HG02642 (cell line): ENCODE measurements at regions not wholly inside any gene's neighbourhood (a gene's known extent, or its start where the extent isn't known, plus 50 kb on each side); places are given as distances from the start of the nearest gene placed in this dataset.
A peak's percentile ranks its signal among the peaks of the same experiment; 100 is the strongest.
"Not testable (repeated sequence)": the region's sequence is repeated elsewhere in the genome, so short reads cannot be mapped to it uniquely, and the experiment has no call there.

Source experiments
- ATAC-seq: cut with Tn5 transposase; IDR thresholded peaks from one replicate; pipeline ENCODE4 v1.9.1; 2021; ENCODE audit warnings: mild to moderate bottlenecking; ENCODE audit not compliant: unreplicated experiment, poor library complexity

DNA sequence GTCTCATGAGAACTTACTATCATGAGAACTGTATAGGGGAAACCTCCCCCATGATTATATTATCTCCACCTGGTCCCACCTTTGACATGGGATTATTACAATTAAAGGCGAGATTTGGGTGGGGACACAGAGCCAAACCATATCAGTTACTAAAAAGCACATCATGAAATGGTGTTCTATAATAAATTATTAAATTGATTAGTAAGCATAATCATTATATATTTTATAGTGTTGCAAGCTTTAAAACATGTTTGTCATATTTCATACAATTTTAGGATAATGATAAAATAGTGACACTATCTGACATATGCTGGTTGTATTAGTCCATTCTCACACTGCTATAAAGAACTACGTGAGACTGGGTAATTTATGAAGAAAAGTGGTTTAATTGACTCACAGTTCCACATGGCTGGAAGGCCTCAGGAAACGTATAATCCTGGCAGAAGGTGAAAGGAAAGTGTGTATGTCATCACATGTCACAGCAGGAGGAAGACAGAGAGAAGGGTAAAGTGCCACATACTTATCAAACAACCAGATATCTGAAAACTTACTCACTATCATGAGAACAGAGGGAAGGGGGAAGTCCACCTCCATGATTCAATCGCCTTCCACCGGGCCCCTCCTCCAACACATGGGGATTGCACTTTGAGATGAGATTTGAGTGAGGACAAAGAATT lies 539.2 kb upstream of the OLFM3 start:
- no peak for ATAC-seq

GRCh38 chr1:102531036-102531435 lies 534.3 kb upstream of the OLFM3 start:
- ATAC-seq: no peak

DNA sequence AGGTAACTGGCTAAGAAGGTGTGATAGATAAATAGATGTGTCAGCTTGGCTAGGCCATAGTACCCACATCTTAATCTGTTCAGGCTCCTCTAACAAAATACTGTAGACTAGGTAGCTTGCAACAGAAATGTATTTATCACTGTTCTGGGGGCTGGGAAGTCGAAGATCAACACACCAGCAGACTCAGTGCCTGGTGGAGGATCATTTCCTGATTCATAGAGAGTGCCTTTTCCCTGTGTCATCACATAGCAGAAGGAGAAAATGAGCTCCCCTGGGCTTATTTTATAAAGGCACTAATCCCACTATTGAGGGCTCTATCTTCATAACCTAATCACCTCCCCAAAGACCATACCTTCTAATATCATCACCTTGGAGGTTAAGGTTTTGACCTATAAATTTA lies 532.7 kb upstream of the OLFM3 start:
- ATAC-seq: no peak

- no peak for ATAC-seq
Observed at GRCh38 chr1:102500758-102501157, 504.0 kb upstream of the OLFM3 start.

- ATAC-seq: no peak
Observed at GRCh38 chr1:102498929-102499328, 502.2 kb upstream of the OLFM3 start.

DNA sequence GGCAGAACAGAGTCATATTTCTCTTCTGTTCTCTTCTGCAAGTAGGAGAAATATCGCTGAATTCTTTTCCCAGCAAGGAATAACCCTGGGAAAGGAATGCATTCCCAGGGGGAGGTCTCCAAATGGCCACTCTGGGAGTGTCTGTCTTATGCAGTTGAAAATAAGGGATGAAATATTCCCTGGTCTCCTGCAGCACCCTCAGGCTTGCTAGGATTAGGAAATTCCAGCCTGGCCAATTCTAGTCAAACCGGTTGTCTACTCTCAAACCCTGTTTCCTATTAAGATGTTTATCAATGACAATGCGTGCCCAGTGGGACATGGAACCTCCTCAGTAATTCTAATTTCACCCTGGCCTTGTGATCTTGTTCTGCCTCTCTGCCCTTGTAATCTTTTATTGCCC lies 501.1 kb upstream of the OLFM3 start:
- not testable (repeated sequence) for ATAC-seq

DNA sequence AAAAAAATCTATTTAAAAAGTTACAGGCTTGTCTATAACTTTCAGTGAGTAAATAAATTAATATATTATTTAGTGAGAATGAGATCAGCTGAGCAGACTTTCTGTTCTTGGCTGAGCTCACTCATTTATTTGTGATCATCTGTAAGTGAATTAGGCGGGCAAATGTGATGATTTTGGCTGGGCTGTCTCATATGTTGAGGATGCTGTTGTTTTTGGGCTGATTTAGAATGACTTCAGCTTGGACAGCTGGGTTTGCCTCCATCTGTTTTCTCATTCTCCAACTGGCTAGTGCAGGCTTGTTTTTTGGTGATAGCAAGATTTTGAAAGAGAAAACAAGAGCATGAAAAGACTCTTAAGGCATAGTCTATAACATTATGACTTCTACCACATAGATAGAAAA lies 475.8 kb upstream of the OLFM3 start:
- ATAC-seq: no peak

DNA sequence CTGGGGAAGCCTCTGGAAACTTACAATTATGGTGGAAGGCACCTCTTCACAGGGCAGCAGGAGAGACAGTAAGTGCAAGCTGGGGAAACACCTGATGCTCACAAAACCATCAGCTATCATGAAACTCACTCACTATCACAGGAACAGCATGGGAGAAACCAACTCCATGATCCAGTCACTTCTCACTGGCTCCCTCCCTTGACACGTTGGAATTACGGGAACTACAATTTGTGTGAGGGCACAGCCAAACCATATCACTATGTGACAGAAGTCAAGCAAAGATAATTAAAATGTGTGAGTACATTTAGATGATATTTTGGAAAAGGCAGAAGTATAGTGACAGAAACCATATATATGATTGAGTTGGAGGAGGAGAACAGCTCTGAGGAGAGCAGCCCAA lies 474.0 kb upstream of the OLFM3 start:
- no peak for ATAC-seq

DNA sequence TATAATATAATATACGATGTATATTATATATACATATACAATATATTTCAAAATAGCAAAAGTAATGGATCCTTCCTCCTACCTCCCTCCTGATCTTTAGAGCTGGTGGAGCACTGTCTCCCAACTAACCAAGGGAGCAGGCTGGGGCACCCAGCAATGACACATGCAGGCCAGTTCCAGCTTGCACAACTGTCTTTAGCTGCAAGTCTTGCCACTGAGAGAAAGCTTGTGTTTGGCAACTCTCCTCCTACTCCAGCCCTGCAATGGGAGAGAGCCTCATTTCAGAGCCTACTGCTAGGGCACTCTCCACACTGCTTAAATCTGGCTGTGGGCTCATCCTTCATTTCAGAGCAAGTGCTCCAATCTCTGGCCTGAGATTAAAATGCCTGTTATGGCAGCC lies 469.8 kb upstream of the OLFM3 start:
- ATAC-seq: no peak

DNA sequence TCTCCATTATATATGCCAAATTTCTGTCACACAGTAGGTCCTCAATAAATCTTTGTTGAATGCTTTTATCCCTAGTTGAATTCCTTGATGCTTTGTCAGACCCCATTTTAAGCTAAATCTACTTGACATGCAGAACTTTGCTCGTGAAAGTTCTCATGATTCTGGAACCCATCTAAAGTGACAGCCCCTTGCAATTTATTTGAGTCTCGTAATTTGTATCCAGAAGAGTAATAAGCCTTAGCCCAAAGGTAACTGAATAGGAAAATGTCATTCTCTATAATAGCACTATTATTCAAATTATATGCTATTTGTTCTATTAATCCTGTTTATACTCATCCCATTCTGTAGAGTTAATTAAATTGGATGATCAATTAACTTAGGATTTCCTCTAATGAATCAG lies 466.6 kb upstream of the OLFM3 start:
- no peak for ATAC-seq

GRCh38 chr1:102442317-102442716 lies 445.6 kb upstream of the OLFM3 start:
- not testable (repeated sequence) for ATAC-seq

- no peak for ATAC-seq
Observed at GRCh38 chr1:102435483-102435882, 438.8 kb upstream of the OLFM3 start.

- peak; percentile 58 for ATAC-seq
Observed at GRCh38 chr1:102434421-102434820, 437.7 kb upstream of the OLFM3 start.

DNA sequence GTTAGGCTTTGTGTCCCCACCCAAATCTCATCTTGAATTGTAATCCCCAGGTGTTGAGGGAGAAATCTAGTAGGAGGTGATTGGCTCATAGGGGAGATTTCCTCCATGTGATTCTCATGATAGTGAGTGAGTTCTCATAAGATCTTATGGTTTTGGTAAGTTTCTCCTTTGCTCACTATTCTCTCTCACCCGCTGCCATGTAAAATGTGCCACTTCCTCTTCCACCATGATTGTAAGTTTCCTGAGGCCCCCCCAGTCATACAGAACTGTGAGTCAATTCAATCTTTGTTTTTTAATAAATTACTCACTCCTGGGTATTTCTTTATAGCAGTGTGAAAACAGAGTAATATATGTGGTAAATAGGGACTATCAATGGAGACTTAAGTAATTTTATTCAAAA lies 434.5 kb upstream of the OLFM3 start:
- ATAC-seq: no peak

DNA sequence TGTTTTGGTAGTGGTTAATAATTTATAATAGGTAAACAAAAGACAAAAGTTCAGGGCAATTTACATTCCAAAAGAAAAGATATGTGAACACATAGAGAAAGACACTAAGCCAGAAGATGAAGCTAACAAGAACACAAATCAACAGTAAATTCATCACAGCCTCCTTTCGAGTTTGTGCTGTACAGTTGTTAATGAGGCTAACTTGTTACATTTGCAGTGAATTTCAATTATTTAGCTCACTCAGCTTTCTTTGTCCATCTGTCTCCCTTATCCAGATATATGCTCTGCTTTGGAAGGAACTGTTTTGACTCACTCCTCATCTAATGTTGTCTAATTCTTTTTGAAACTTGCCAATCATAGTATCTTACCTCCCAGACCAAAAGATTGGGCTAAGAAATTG lies 423.3 kb upstream of the OLFM3 start:
- ATAC-seq: no peak
